Astrocyte of the hippocampus (primary cell): ENCODE measurements at regions not wholly inside any gene's neighbourhood (a gene's known extent, or its start where the extent isn't known, plus 50 kb on each side); places are given as distances from the start of the nearest gene placed in this dataset.

Experiments
- DNase-seq: peaks from one replicate; pipeline ENCODE4 v3.0.0; 2011; ENCODE audit warnings: low read depth, low spot score

DNA sequence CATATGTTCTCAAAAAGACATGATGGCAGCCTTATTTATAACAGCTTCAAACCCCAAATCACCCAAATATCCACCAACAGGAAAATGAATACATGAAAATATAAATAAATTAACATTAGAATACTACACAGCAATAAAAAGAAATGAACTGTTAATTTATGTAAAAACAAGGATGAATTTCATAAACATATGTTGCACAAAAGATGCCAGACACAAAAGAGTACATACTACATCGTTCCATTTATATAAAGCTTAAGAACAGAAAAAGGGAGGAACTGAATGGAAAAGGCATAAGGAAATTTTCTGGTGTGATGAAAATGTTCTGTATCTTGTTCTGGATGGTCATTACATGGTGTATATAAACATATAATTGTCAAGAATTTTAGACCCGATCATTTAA, 69.9 kb upstream of the TUSC7 start:
- DNase-seq = no peak

DNA sequence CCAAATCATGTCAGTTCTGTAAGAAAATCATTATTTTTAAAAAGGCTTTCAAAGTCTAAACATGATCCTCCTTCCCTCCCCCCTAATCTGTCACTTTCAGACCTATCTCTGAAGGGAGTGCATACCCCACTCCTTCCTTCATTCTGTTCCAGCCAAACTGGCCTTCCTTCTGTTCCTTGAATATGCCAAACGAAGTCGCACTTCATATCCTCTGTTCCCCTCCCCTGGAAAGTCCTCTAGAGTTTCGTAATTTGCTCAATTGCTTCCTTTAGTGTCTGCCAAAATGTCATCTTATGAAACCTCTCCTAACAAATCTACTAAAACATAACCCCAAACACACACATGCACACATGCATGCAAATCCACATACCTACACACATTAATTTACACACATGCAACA, 69.5 kb upstream of the TUSC7 start:
- DNase-seq = no peak

DNA sequence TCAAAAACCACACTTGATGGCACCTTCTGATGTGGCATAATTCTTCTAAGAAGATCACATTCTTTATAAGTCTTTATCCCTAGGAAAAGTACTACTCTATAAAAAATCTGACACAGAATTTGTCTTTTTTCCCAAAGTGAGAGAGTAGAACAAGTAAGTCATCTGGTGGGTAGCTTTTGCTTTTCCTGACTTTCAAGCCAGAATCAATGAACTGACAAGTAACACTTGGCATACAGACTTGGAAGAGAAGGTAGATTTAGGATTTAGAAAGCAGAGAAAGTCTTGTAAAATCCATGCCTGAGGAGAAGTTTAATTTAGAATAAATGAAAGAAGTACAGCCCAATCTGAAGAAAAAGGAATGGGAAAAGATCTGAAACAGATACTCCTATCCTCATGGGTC, 66.6 kb upstream of the TUSC7 start:
- no peak for DNase-seq

DNA sequence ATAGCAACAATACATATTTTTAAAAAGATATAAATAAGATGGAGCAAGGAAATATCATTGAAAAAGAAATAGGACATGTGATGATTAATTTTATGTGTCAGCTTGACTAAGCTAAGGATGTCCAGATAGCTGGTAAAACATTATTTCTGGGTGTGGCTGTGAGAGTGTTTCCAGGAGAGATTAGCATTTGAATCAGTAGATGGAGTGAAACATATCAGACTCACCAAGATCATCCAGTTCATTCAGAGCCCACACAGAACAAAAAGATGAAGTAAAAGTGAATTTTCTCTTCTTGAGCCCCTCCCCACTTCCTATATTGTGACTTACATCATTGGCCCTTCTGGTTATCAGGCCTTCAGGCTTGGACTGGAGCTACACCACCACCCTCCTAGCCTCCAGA, 61.6 kb upstream of the TUSC7 start:
- no peak for DNase-seq
